Right cardiac atrium (tissue), 5 donors: ENCODE measurements at regions not wholly inside any gene's neighbourhood (a gene's known extent, or its start where the extent isn't known, plus 50 kb on each side); places are given as distances from the start of the nearest gene placed in this dataset.

Experiments
- ATAC-seq, 2 donors: fragments of 200-7000 bp; cut with Tn5 transposase; one replicate each; pipeline versions ENCODE4 v1.8.0 to v1.9.1; 2020; ENCODE audit warnings: moderate library complexity in 2 of 2, mild to moderate bottlenecking in 1 of 2
- DNase-seq, 3 donors: peaks; one replicate each; pipeline ENCODE4 v3.0.0-alpha.2; 2020
- H3K27ac ChIP-seq: one replicate; pipeline ENCODE4 v1.5.1; 2013; ENCODE audit warnings: mild to moderate bottlenecking, low read length, control low read depth, moderate library complexity
- H3K27me3 ChIP-seq: one replicate; pipeline ENCODE4 v1.6.1; 2013; ENCODE audit not compliant: control insufficient read depth, insufficient read depth
- H3K4me1 ChIP-seq: one replicate; pipeline ENCODE4 v1.6.1; 2013; ENCODE audit warnings: low read length; ENCODE audit not compliant: control insufficient read depth, insufficient read depth
- H3K4me3 ChIP-seq: one replicate; pipeline ENCODE4 v1.5.1; 2013; ENCODE audit warnings: low read length, control low read depth
- H3K9me3 ChIP-seq: one replicate; pipeline ENCODE4 v1.6.1; 2013; ENCODE audit warnings: low read length; ENCODE audit not compliant: control insufficient read depth
- WGBS: extraction: QIAGEN DNeasy Blood & Tissue Kit; methylation state at CpG from one replicate; pipeline ENCODE4 v1.1.7; 2013; 5-methylcytosine and 5-hydroxymethylcytosine counted together
- intact Hi-C, 4 donors: fragments of 100-400 bp; cut with DNase I; formaldehyde crosslinking; loops; one replicate each; pipeline versions ENCODE4 v1.11.0 to v1.14.0; 2022 to 2023
- donor health status: healthy with polysubstance abuse.
- donor health status: DM: no; HTN: yes; CAD: no.
- donor health status: DM: no; HTN: no; CAD: no.
- donor health status: DM: no; HTN: yes; CAD: no; lungs with severe emphysema.
- donor health status: DM: yes; HTN: yes; CAD: no.

GRCh38 chr18:78764544-78764943 is 215.1 kb upstream of the SALL3 start:
- no peak for DNase-seq
- Histone ChIP-seq H3K4me1 (no peaks in the 10 kb centered on the region), H3K27ac (no peak overlapping the region), H3K27me3 (no peaks in the 10 kb centered on the region), H3K9me3 (no peaks in the 10 kb centered on the region), H3K4me3 (no peak overlapping the region)
- no peak for ATAC-seq
- intact Hi-C loops, result no loop called here
- 83% methylated on average over 10 of the region's 10 CpGs for WGBS

DNA sequence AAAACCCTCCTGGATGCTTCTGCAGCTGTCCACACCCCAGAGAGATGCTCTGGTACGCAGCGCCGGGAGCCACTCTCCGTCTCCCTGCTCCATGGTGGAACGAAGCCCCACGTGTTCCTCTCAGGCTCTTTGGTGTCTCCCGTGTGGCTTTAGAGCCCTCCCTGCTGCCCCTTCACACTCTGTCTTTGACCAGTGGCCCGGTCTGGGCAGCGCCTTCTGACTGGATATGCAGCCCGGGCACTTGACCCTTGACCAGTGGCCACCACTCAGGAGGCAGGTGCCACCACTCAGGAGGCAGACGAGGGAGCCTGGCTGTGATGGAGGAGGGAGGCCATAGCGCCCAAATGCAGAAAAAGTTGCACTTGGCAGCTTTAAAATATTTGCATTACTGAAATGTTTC is 214.5 kb upstream of the SALL3 start:
- Histone ChIP-seq H3K27me3 (no peaks in the 10 kb centered on the region), H3K27ac (no peak overlapping the region), H3K4me3 (no peak overlapping the region), H3K9me3 (no peaks in the 10 kb centered on the region), H3K4me1 (no peaks in the 10 kb centered on the region)
- WGBS, result 86% methylated on average over 12 of the region's 12 CpGs
- DNase-seq, result no peak
- no peak for ATAC-seq
- intact Hi-C loops, result no loop called here

DNA sequence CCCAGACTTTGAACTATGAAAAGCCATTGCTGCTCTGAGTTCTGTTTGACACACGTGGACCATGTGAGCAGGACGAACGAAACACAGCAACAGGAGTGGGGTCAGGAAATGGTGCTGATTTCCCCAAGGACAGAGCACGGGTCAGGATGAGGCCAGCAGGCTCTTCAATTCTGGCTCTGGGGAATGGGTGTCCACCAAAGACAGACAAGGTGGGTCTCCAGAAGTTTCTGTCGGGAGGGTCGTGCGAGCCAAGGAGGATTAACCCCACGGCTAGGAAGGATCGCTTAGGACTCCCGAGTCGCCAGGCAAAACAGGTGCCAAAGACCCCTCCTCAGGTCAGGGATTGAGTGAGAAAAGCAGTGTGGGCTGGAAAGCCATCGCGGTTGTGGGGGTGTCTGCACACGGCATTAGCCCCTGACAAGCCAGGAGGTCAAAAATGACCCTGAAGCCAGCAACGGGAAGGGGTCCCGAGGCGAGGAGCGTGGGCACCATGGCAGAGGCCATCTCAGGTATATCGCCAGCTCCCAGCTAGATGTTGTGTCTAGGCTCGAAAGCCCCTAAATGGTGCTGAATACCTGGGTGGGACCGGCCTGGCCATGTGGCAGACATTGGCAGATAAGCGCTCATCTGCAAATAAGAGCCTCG is 213.9 kb upstream of the SALL3 start:
- intact Hi-C loops, result no loop called here
- DNase-seq, result no peak
- WGBS, result 82% methylated on average over 23 of the region's 23 CpGs

GRCh38 chr18:78766651-78767533 is 212.7 kb upstream of the SALL3 start:
- Histone ChIP-seq H3K4me1 (no peaks in the 10 kb centered on the region), H3K27me3 (no peaks in the 10 kb centered on the region), H3K27ac (no peak overlapping the region), H3K4me3 (no peak overlapping the region), H3K9me3 (no peaks in the 10 kb centered on the region)
- intact Hi-C loops, result no loop called here
- DNase-seq, result no peak
- no peak for ATAC-seq
- WGBS, result 79% methylated on average over 31 of the region's 31 CpGs

More for the DNA sequence above, 213.9 kb upstream of the SALL3 start:
- Histone ChIP-seq H3K27ac (no peak overlapping the region), H3K9me3 (no peaks in the 10 kb centered on the region), H3K27me3 (no peaks in the 10 kb centered on the region), H3K4me3 (no peak overlapping the region), H3K4me1 (no peaks in the 10 kb centered on the region)
- no peak for ATAC-seq

DNA sequence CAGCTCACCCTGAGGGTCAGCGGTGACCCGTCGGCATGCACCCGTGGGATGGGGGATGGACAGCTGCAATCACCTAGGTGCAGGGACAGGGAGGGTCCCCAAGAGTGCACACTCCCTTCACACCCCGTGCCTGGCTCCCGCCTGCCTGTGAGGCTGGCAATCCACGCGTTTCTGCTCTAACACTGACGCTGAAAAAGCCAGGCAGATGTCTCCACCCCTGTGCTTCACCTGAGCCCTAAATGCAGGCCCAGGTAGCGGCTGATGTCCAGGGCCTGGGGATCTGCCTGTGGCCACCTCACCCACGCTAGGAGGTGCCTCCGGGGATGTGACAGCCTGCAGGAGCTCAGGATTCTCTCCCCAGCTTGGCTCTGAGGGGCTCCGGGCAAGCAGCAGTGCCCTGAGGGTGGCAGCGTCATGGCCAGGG is 212.0 kb upstream of the SALL3 start:
- ATAC-seq, result no peak
- no peak overlapping the region for H3K27ac ChIP-seq
- no peak overlapping the region for H3K4me3 ChIP-seq
- no peaks in the 10 kb centered on the region for H3K27me3 ChIP-seq
- DNase-seq, result no peak
- H3K4me1 ChIP-seq, result no peaks in the 10 kb centered on the region
- H3K9me3 ChIP-seq, result no peaks in the 10 kb centered on the region
- WGBS, result 88% methylated on average over 14 of the region's 14 CpGs
- intact Hi-C loops, result no loop called here

- H3K27ac ChIP-seq, result no peak overlapping the region
- ATAC-seq (no peak), DNase-seq (no peak)
- no peaks in the 10 kb centered on the region for H3K9me3 ChIP-seq
- H3K4me3 ChIP-seq, result no peak overlapping the region
- WGBS, result 84% methylated on average over 13 of the region's 13 CpGs
- no peaks in the 10 kb centered on the region for H3K27me3 ChIP-seq
- H3K4me1 ChIP-seq, result no peaks in the 10 kb centered on the region
- intact Hi-C loops, result no loop called here
Measured at GRCh38 chr18:78768221-78768620, 211.4 kb upstream of the SALL3 start.

DNA sequence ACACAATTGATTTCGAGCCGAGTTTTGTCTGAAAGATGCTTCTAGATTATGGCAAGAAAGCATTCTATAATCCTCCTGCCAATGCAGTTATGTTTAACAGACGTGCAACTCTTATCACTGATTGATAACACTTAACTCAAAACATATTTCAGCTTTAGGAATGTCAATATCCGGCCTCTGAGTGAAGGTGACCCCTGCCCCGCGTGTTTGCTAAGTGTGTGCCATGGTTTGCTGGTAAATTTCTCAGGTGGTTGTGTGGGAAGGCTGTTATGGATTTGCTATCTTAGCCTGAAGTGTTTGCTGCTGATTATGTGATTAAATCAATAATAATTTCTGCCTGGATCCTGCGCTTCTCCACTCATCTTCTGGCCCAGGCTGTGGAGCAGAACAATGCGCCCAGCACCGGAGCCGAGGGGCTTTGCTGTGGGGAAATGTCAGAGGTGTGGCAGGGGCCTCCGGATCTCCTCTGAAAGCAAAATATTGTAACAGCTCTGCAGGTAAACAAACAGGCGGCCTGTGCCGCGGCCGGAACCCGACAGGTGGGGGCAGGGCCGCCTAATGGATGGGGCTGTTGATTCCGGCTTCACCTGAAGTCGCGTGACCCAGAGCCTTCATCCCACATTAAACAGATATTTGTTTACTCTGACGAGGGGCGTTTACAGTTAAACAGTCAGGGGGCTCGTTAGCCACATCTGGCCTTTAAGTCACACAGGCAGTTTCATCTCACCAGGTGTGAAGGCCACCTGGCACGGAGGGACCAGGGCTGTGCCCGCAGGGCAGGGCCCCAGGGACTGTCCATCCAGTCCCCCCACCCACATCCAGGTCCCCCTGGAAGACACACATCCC is 210.7 kb upstream of the SALL3 start:
- H3K27ac ChIP-seq, result no peak overlapping the region
- ATAC-seq (no peak), DNase-seq (no peak)
- H3K9me3 ChIP-seq, result no peaks in the 10 kb centered on the region
- no peaks in the 10 kb centered on the region for H3K4me1 ChIP-seq
- no peak overlapping the region for H3K4me3 ChIP-seq
- intact Hi-C loops, result no loop called here
- WGBS, result 41% methylated on average over 25 of the region's 25 CpGs
- no peaks in the 10 kb centered on the region for H3K27me3 ChIP-seq

- Histone ChIP-seq H3K9me3 (no peaks in the 10 kb centered on the region), H3K4me3 (no peak overlapping the region), H3K27me3 (no peaks in the 10 kb centered on the region), H3K27ac (no peak overlapping the region), H3K4me1 (no peaks in the 10 kb centered on the region)
- ATAC-seq (no peak), DNase-seq (no peak)
- intact Hi-C loops, result no loop called here
- 72% methylated on average over 18 of the region's 18 CpGs for WGBS
Measured at GRCh38 chr18:78769502-78770105, 210.0 kb upstream of the SALL3 start.

- H3K4me3 ChIP-seq, result no peak overlapping the region
- H3K9me3 ChIP-seq, result no peaks in the 10 kb centered on the region
- DNase-seq (no peak), ATAC-seq (no peak)
- intact Hi-C loops, result no loop called here
- H3K4me1 ChIP-seq, result no peaks in the 10 kb centered on the region
- 83% methylated on average over 21 of the region's 21 CpGs for WGBS
- H3K27me3 ChIP-seq, result no peaks in the 10 kb centered on the region
- no peak overlapping the region for H3K27ac ChIP-seq
Measured at GRCh38 chr18:78770139-78770822, 209.3 kb upstream of the SALL3 start.

DNA sequence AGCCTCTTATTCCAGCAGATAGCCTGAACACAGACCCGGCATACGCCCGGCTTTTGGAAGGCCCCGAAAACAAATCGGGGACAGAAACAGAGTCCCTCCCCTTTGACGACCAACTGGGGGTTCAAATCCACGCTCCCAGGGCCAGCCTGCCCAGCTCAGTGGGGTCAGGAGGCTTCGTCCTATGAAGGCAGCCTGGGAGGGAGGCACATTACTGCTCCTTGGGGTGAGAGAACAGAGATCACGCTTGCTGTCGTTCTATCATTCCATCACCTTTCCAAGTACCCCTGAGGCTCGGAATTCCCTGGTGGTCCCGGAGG is 208.8 kb upstream of the SALL3 start:
- H3K4me3 ChIP-seq, result no peak overlapping the region
- no peaks in the 10 kb centered on the region for H3K4me1 ChIP-seq
- ATAC-seq (no peak), DNase-seq (no peak)
- H3K9me3 ChIP-seq, result no peaks in the 10 kb centered on the region
- intact Hi-C loops, result no loop called here
- H3K27me3 ChIP-seq, result no peaks in the 10 kb centered on the region
- WGBS, result 82% methylated on average over 12 of the region's 12 CpGs
- H3K27ac ChIP-seq, result no peak overlapping the region
